ENCODE measurements at regions not wholly inside any gene's neighbourhood (a gene's known extent, or its start where the extent isn't known, plus 50 kb on each side); places are given as distances from the start of the nearest gene placed in this dataset.

DNA sequence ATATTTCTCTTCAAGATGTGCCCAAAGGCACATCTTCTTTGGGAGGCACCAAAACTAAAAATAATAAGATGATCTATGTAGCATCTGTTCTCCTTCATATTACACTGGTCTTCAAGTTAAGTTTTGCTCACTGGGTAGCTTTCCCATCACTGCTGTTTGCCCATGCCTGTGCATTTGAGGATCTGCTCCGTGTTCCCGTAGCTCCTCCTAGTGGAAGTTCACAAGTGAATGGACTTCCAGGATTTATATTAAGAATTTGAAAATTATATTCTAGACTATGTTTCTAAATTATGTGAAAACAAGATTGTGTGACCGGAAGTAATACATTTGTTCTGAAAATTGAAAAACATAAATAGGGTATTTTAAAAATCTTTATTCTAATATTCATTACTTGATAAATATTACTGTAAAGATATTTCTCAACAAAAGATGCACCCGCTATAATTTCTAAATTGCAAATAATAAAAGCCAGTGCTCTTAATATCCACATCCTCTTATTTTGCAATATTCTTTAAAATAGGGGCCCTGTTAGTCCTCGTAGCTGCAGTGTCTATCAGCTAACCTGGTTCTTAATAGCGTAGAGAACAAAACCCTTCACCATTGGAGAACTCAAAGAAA lies 147.7 kb downstream of the RBM46 start:
- H3K4me3 ChIP-seq (ENCODE audit: low read depth, low read length), result no peak overlapping the region
- no peaks in the 10 kb centered on the region for H3K36me3 ChIP-seq (ENCODE audit: control insufficient read depth, insufficient read depth, low read length)
- FAIRE-seq, result no peak
- DNase-seq (ENCODE audit: low read depth), result peak; percentile 63
- TF ChIP-seq, protein P1, sequence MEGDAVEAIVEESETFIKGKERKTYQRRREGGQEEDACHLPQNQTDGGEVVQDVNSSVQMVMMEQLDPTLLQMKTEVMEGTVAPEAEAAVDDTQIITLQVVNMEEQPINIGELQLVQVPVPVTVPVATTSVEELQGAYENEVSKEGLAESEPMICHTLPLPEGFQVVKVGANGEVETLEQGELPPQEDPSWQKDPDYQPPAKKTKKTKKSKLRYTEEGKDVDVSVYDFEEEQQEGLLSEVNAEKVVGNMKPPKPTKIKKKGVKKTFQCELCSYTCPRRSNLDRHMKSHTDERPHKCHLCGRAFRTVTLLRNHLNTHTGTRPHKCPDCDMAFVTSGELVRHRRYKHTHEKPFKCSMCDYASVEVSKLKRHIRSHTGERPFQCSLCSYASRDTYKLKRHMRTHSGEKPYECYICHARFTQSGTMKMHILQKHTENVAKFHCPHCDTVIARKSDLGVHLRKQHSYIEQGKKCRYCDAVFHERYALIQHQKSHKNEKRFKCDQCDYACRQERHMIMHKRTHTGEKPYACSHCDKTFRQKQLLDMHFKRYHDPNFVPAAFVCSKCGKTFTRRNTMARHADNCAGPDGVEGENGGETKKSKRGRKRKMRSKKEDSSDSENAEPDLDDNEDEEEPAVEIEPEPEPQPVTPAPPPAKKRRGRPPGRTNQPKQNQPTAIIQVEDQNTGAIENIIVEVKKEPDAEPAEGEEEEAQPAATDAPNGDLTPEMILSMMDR (IDR thresholded peaks at IDR 0.05; ENCODE audit: insufficient read depth, low read length, severe bottlenecking), result peak; percentile 49
- no peaks in the 10 kb centered on the region for H3K27me3 ChIP-seq (ENCODE audit: control insufficient read depth, insufficient read depth, low read length)

GRCh38 chr4:154936873-154937272 lies 155.8 kb downstream of the RBM46 start:
- TF ChIP-seq, protein P1 (IDR thresholded peaks at IDR 0.05; ENCODE audit: insufficient read depth, low read length, severe bottlenecking), result no peak
- H3K27me3 ChIP-seq (ENCODE audit: control insufficient read depth, insufficient read depth, low read length), result no peaks in the 10 kb centered on the region
- no peak overlapping the region for H3K4me3 ChIP-seq (ENCODE audit: low read depth, low read length)
- no peaks in the 10 kb centered on the region for H3K36me3 ChIP-seq (ENCODE audit: control insufficient read depth, insufficient read depth, low read length)
- DNase-seq (ENCODE audit: low read depth) (no peak), FAIRE-seq (no peak)

DNA sequence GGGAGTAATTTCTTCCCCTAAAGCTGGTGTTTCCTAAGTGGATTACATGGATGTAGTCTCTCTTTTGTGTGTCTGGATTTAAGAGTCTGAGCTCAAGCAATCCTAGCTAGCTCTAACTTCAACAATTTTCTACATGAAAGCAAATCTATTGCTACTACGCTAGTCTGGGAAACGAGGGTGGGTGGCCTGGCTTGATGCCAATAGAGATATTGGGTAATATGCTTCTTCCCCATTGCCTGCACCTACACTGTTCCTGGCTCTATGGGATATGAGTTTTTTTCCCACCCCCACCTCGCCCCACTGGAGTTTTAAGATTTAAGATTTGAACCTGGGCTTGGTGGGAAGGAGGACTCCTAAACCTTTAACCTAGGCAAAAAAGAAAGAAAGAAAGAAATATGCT lies 158.8 kb downstream of the RBM46 start:
- no peak overlapping the region for H3K4me3 ChIP-seq (ENCODE audit: low read depth, low read length)
- TF ChIP-seq, protein P1 (IDR thresholded peaks at IDR 0.05; ENCODE audit: insufficient read depth, low read length, severe bottlenecking), result no peak
- H3K36me3 ChIP-seq (ENCODE audit: control insufficient read depth, insufficient read depth, low read length), result no peaks in the 10 kb centered on the region
- FAIRE-seq (no peak), DNase-seq (ENCODE audit: low read depth) (no peak)
- no peaks in the 10 kb centered on the region for H3K27me3 ChIP-seq (ENCODE audit: control insufficient read depth, insufficient read depth, low read length)

GRCh38 chr4:154942176-154942575 lies 161.1 kb downstream of the RBM46 start:
- H3K27me3 ChIP-seq (ENCODE audit: control insufficient read depth, insufficient read depth, low read length), result no peaks in the 10 kb centered on the region
- DNase-seq (ENCODE audit: low read depth) (no peak), FAIRE-seq (no peak)
- no peak overlapping the region for H3K4me3 ChIP-seq (ENCODE audit: low read depth, low read length)
- TF ChIP-seq, protein P1 (IDR thresholded peaks at IDR 0.05; ENCODE audit: insufficient read depth, low read length, severe bottlenecking), result no peak
- no peaks in the 10 kb centered on the region for H3K36me3 ChIP-seq (ENCODE audit: control insufficient read depth, insufficient read depth, low read length)

DNA sequence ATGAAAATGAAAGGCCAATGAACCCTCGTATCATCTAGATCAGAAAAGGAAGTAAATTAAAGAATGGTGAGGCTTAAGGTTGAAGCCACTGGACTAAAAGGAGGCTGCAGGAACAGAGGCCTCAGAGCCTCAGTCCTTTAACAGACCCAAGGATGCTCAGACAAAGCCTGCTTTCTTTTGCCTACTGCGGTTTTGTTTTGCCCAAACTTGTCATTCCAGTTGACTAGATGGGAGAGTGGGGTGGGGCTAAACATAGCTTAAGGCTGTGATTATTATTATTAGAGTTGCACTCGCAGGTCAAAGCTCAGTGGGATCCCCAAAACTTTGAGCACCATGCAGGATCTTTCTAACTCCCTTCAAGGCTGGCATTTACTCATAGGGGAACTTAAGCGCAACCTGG lies 163.9 kb downstream of the RBM46 start:
- Histone ChIP-seq H3K27me3 (ENCODE audit: control insufficient read depth, insufficient read depth, low read length) (no peaks in the 10 kb centered on the region), H3K36me3 (ENCODE audit: control insufficient read depth, insufficient read depth, low read length) (no peaks in the 10 kb centered on the region), H3K4me3 (ENCODE audit: low read depth, low read length) (no peak overlapping the region)
- DNase-seq (ENCODE audit: low read depth) (peak; percentile 27), FAIRE-seq (no peak)
- TF ChIP-seq, protein P1 (IDR thresholded peaks at IDR 0.05; ENCODE audit: insufficient read depth, low read length, severe bottlenecking), result no peak

DNA sequence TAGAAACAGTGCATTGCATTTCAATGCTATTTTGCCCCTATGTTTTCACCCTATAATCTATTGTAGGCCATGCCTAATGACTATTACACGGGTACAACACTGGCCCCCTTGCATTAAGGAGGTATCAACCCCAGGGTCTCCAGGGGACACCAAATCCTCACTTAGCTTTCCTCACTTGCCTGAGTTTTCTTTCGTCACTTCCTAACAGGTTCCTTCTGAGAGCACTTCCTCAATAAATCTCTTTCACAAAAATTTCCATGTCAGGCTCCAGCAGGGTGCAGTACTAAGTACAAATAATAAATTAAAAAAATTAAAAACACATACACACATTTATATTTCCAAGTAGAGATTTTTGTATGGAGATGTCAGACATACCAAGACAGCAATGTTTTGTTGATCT lies 165.0 kb downstream of the RBM46 start:
- TF ChIP-seq, protein P1 (IDR thresholded peaks at IDR 0.05; ENCODE audit: insufficient read depth, low read length, severe bottlenecking), result no peak
- Histone ChIP-seq H3K4me3 (ENCODE audit: low read depth, low read length) (no peak overlapping the region), H3K36me3 (ENCODE audit: control insufficient read depth, insufficient read depth, low read length) (no peaks in the 10 kb centered on the region), H3K27me3 (ENCODE audit: control insufficient read depth, insufficient read depth, low read length) (no peaks in the 10 kb centered on the region)
- no peak for FAIRE-seq
- DNase-seq (ENCODE audit: low read depth), result no peak

All from bronchial epithelial cell (primary cell).